T-helper 2 cell treated with Interferon-gamma antibody and Interleukin-4, amounts not matched to agents 5 μg/mL and 100 μg/mL, for 36 hours (primary cell): ENCODE measurements at regions not wholly inside any gene's neighbourhood (a gene's known extent, or its start where the extent isn't known, plus 50 kb on each side); places are given as distances from the start of the nearest gene placed in this dataset.

Experiments
- DNase-seq: peaks from one replicate; pipeline ENCODE4 v3.0.0; 2021; ENCODE audit warnings: low spot score
- H3K27ac Mint-ChIP-seq: one replicate; pipeline ENCODE4 v1.8.0; 2021; ENCODE audit warnings: mild to moderate bottlenecking, mixed read lengths
- H3K27me3 Mint-ChIP-seq: one replicate; pipeline ENCODE4 v1.8.0; 2021; ENCODE audit warnings: low read depth, mixed read lengths
- H3K36me3 Mint-ChIP-seq: one replicate; pipeline ENCODE4 v1.8.0; 2021; ENCODE audit warnings: low read depth, mixed read lengths
- H3K4me1 Mint-ChIP-seq: one replicate; pipeline ENCODE4 v1.8.0; 2021; ENCODE audit warnings: low read depth, mixed read lengths
- H3K4me3 Mint-ChIP-seq: one replicate; pipeline ENCODE4 v1.8.0; 2022; ENCODE audit warnings: mild to moderate bottlenecking, moderate library complexity, mixed read lengths
- H3K9me3 Mint-ChIP-seq: one replicate; pipeline ENCODE4 v1.8.0; 2021; ENCODE audit warnings: mixed read lengths

- H3K27ac Mint-ChIP-seq, result no peak overlapping the region
- H3K9me3 Mint-ChIP-seq, result no peaks in the 10 kb centered on the region
- H3K4me1 Mint-ChIP-seq, result peaks cover 4% of the 10 kb centered on the region
- H3K27me3 Mint-ChIP-seq, result no peaks in the 10 kb centered on the region
- no peaks in the 10 kb centered on the region for H3K36me3 Mint-ChIP-seq
- no peak overlapping the region for H3K4me3 Mint-ChIP-seq
- DNase-seq, result no peak
Measured at GRCh38 chr18:53937037-53937436, 287.4 kb downstream of the MBD2 start.

GRCh38 chr18:53935803-53936202, 288.7 kb downstream of the MBD2 start:
- no peaks in the 10 kb centered on the region for H3K27me3 Mint-ChIP-seq
- H3K9me3 Mint-ChIP-seq, result no peaks in the 10 kb centered on the region
- no peak for DNase-seq
- peaks cover 4% of the 10 kb centered on the region for H3K4me1 Mint-ChIP-seq
- H3K36me3 Mint-ChIP-seq, result no peaks in the 10 kb centered on the region
- no peak overlapping the region for H3K4me3 Mint-ChIP-seq
- no peak overlapping the region for H3K27ac Mint-ChIP-seq

DNA sequence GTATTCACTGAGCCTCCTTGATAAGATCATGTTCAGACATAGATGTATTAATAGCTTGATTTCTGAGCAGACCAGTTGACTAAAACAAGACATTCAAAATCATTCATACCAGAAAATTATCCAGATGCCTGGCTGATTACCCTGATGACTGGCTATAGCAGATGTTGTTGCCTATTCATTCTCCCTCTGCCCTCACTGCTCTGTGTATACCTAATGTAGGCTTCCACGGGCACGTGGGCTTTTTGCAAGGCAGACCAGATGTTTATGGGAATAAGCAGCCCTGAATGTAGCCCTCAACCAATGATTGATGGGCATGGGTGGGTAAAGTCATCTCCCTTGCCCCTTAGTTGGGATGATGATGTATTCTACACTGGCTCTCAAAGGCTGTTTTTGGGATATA, 289.1 kb downstream of the MBD2 start:
- H3K4me1 Mint-ChIP-seq, result peaks cover 4% of the 10 kb centered on the region
- H3K27ac Mint-ChIP-seq, result no peak overlapping the region
- no peaks in the 10 kb centered on the region for H3K27me3 Mint-ChIP-seq
- no peak for DNase-seq
- H3K4me3 Mint-ChIP-seq, result no peak overlapping the region
- no peaks in the 10 kb centered on the region for H3K9me3 Mint-ChIP-seq
- no peaks in the 10 kb centered on the region for H3K36me3 Mint-ChIP-seq

DNA sequence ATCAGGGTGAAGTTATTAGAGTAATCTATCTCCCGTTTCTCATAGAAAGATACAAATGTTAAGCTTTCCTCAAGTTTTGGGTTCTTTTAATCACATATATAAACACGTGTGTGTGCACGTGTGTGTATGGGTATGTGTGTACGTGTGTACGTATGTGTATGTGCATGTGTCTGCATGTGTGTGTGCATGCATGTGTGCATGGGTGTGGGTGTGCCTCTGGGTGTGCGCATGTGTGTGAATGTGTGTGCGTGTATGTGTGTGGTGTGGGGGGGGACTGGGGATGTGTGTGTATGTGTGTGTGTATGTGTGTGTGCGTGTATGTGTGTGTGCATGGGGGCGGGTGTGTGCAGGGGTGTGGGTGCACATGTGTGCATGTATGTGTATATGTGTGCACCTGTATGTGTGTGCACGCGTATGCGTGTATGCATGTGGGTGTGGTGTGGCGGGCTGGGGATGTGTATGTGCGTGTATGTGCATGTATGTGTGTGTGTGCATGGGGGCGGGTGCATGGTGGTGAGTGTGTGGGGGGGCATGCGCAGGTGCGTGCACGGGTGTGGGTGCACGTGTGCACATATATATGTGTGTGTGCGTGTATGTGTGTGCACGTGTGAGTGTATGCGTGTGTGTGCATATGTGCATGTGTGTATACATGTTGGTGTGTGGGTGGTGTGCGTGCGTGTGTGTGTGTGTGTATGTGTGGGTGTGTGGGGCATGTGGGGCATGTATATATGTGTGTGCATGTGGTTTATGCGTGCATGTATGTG, 304.0 kb downstream of the MBD2 start:
- no peak overlapping the region for H3K4me3 Mint-ChIP-seq
- no peaks in the 10 kb centered on the region for H3K36me3 Mint-ChIP-seq
- no peaks in the 10 kb centered on the region for H3K27me3 Mint-ChIP-seq
- no peak overlapping the region for H3K27ac Mint-ChIP-seq
- H3K9me3 Mint-ChIP-seq, result peaks cover 6% of the 10 kb centered on the region
- no peak for DNase-seq
- no peaks in the 10 kb centered on the region for H3K4me1 Mint-ChIP-seq

- H3K4me1 Mint-ChIP-seq, result no peaks in the 10 kb centered on the region
- H3K27me3 Mint-ChIP-seq, result no peaks in the 10 kb centered on the region
- H3K9me3 Mint-ChIP-seq, result peaks cover 6% of the 10 kb centered on the region
- H3K27ac Mint-ChIP-seq, result no peak overlapping the region
- H3K36me3 Mint-ChIP-seq, result no peaks in the 10 kb centered on the region
- H3K4me3 Mint-ChIP-seq, result no peak overlapping the region
- DNase-seq, result no peak
Measured at GRCh38 chr18:53918091-53918490, 306.4 kb downstream of the MBD2 start.

- Mint-ChIP-seq H3K4me1 (no peaks in the 10 kb centered on the region), H3K4me3 (no peak overlapping the region), H3K9me3 (no peaks in the 10 kb centered on the region), H3K27ac (no peak overlapping the region), H3K36me3 (no peaks in the 10 kb centered on the region), H3K27me3 (no peaks in the 10 kb centered on the region)
- DNase-seq, result no peak
Measured at GRCh38 chr18:53911200-53911599, 313.3 kb downstream of the MBD2 start.

DNA sequence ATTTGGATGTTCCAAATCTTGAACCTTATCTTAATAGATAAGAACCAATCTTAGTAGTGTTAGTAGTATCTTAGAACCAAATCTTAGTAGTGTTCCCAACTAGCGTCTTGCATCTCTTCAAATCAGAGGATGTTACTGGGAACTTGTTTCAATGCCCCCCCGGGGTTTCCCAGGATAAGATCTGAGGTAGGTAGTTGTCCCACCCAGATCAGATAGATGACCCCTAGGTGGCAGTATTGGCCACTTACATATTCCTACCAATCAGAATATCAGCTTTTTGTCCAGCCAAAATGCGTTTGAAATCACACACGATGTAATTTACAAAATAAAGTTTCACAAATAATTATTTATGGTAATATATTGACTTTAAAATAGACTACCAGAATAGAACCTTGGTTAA, 314.8 kb downstream of the MBD2 start:
- no peak for DNase-seq
- no peak overlapping the region for H3K27ac Mint-ChIP-seq
- H3K4me3 Mint-ChIP-seq, result no peak overlapping the region
- no peaks in the 10 kb centered on the region for H3K36me3 Mint-ChIP-seq
- no peaks in the 10 kb centered on the region for H3K9me3 Mint-ChIP-seq
- H3K4me1 Mint-ChIP-seq, result no peaks in the 10 kb centered on the region
- no peaks in the 10 kb centered on the region for H3K27me3 Mint-ChIP-seq

DNA sequence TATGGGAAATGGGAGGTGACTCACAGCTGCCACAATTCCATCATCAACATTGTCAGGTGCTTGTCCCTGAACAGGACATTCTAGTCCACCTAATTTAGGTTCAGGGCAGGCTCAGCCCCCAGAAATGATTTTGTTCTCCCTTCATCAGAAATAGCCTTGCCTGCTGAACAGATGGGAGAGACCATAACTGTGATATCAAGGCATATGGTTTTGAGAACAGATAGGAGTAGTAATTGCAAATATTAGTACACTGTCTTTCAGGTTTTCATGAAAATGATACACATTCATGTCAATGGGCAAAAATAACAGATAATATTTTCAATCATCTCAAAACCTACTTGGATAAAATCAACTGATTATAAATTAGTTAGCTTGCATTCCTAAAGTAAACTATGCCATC, 316.5 kb downstream of the MBD2 start:
- Mint-ChIP-seq H3K9me3 (no peaks in the 10 kb centered on the region), H3K36me3 (no peaks in the 10 kb centered on the region), H3K4me1 (no peaks in the 10 kb centered on the region), H3K27me3 (no peaks in the 10 kb centered on the region), H3K4me3 (no peak overlapping the region), H3K27ac (no peak overlapping the region)
- DNase-seq, result no peak

DNA sequence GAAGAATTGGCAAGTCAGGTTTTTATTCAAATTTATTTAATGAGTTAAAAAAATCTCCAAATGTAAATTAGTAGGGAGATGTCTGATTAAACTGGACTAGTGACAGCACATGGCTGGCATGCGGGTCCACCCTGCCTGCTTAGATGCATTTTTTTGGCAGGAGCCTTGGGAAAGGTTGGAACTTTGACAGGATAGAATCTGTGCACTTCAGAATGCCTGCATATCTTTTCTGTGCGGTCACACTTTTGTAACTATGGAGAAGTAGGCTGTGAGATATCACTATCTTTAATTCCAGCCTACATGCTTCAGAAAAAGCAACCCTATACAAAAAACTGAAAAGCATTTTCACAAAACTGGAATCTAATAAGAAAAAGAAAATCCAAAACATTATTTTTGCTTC, 317.8 kb downstream of the MBD2 start:
- Mint-ChIP-seq H3K4me1 (no peaks in the 10 kb centered on the region), H3K36me3 (no peaks in the 10 kb centered on the region), H3K4me3 (no peak overlapping the region), H3K9me3 (no peaks in the 10 kb centered on the region), H3K27ac (no peak overlapping the region), H3K27me3 (no peaks in the 10 kb centered on the region)
- DNase-seq, result no peak

GRCh38 chr18:53894675-53895442, 329.6 kb downstream of the MBD2 start:
- Mint-ChIP-seq H3K9me3 (no peaks in the 10 kb centered on the region), H3K36me3 (no peaks in the 10 kb centered on the region), H3K4me3 (no peak overlapping the region), H3K27ac (no peak overlapping the region), H3K4me1 (no peaks in the 10 kb centered on the region), H3K27me3 (peaks cover 2% of the 10 kb centered on the region)
- no peak for DNase-seq

- no peaks in the 10 kb centered on the region for H3K36me3 Mint-ChIP-seq
- no peak overlapping the region for H3K27ac Mint-ChIP-seq
- DNase-seq, result no peak
- H3K9me3 Mint-ChIP-seq, result no peaks in the 10 kb centered on the region
- H3K4me3 Mint-ChIP-seq, result no peak overlapping the region
- no peaks in the 10 kb centered on the region for H3K4me1 Mint-ChIP-seq
- peaks cover 2% of the 10 kb centered on the region for H3K27me3 Mint-ChIP-seq
Measured at GRCh38 chr18:53887447-53887846, 337.0 kb downstream of the MBD2 start.

DNA sequence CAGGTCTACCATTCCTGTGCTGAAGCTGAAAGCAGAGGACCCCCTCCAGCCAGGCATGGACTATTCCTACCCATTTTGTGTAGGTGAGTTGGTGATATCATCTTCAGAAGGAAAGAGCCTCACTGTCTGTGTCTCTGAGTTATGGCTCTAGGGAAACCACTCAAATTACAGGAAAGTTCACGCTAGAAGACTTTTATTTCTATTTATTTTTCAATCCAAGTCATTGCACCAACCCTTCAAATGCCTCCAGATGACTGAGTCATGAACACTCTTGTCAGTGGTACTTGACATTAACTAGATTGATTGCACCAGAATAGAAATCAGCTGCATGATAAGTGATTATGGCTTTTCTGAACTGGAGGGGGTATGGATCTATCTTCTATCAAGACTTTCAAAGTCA, 338.4 kb downstream of the MBD2 start:
- Mint-ChIP-seq H3K36me3 (no peaks in the 10 kb centered on the region), H3K4me1 (no peaks in the 10 kb centered on the region), H3K9me3 (no peaks in the 10 kb centered on the region), H3K27ac (no peak overlapping the region), H3K27me3 (no peaks in the 10 kb centered on the region), H3K4me3 (no peak overlapping the region)
- DNase-seq, result no peak

DNA sequence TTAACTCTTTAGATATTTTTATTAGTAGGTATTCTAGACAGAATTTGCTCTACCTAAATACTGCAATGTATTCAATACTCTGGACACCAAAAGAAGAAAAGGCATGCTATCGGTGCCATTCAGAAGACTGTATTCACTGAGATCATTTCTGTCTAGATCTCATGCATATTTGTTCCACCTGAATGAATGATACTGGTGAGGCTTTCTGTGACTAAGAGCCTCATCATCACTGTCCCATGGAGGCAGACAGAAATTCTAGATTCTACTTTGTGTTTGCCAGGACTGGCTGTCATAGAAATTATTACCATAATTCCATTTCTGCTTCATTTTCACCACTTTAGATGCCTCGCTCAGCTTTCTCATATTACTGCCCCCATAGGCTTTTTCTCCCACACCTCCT, 340.7 kb downstream of the MBD2 start:
- Mint-ChIP-seq H3K27ac (no peak overlapping the region), H3K36me3 (no peaks in the 10 kb centered on the region), H3K4me3 (no peak overlapping the region), H3K9me3 (no peaks in the 10 kb centered on the region), H3K27me3 (no peaks in the 10 kb centered on the region), H3K4me1 (no peaks in the 10 kb centered on the region)
- DNase-seq, result no peak

- Mint-ChIP-seq H3K4me1 (no peaks in the 10 kb centered on the region), H3K9me3 (no peaks in the 10 kb centered on the region), H3K27ac (no peak overlapping the region), H3K36me3 (no peaks in the 10 kb centered on the region), H3K4me3 (no peak overlapping the region), H3K27me3 (no peaks in the 10 kb centered on the region)
- DNase-seq, result no peak
Measured at GRCh38 chr18:53874103-53874502, 350.4 kb downstream of the MBD2 start.

DNA sequence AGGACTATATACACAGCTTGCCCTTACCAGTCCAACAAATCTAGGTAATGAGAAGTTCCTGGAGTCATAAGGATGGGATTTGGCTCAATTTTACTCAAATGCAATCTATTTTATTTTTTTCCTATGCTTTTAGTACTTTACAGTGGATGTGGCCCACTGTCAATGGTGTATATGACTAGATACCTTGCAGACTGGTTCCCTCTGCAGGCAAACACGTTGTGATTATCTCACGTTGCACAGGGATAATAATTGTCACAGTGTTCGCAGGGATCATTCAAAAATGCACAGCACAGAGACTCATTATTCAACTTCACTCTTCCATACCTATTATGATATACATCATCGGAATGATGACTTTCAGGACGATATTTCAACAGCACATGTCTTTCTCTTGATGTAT, 359.7 kb downstream of the MBD2 start:
- DNase-seq, result no peak
- Mint-ChIP-seq H3K36me3 (no peaks in the 10 kb centered on the region), H3K4me3 (no peak overlapping the region), H3K27ac (no peak overlapping the region), H3K9me3 (no peaks in the 10 kb centered on the region), H3K27me3 (no peaks in the 10 kb centered on the region), H3K4me1 (no peaks in the 10 kb centered on the region)
